ENCODE measurements at regions not wholly inside any gene's neighbourhood (a gene's known extent, or its start where the extent isn't known, plus 50 kb on each side); places are given as distances from the start of the nearest gene placed in this dataset.

DNA sequence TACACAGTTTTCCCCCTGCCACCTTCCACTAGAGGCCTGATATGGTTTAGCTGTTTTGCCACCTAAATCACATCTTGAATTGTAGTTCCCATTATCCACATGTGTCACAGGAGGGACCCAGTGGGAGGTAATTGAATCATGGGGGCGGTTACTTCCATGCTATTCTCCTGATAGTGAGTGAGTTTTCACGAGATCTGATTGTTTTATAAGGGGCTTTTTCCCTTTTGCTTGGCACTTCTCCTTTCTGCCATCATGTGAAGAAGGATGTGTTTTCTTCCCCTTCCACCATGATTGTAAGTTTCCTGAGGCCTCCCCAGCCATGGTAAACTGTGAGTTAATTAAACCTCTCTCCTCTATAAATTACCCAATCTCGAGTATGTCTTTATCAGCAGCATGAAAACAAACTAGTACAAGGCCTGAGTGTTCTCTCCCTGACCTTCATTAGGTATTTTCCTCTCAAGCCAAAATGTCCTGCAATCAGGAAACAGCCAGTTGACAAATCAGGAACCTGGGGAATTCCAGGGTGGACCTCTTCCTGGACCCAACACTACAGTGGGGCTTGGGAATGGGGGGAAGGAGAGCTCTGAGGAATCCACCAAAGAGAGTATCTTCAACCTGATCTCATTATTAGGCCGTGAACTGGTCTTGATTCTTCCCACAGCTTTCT is 129.9 kb downstream of the TXNL1 start:
- TF ChIP-seq BACH2 (CRISPR knock-in tag; IDR thresholded peaks at IDR 0.05; ENCODE audit: borderline replicate concordance) (no peak), ZNF70 (CRISPR knock-in tag; IDR thresholded peaks at IDR 0.05) (no peak), TOX (CRISPR knock-in tag; IDR thresholded peaks at IDR 0.05; ENCODE audit: borderline replicate concordance) (no peak), ESRRG (CRISPR knock-in tag; IDR thresholded peaks at IDR 0.05) (no peak), CSDC2 (CRISPR knock-in tag; IDR thresholded peaks at IDR 0.05) (no peak)
- ATAC-seq: no peak

DNA sequence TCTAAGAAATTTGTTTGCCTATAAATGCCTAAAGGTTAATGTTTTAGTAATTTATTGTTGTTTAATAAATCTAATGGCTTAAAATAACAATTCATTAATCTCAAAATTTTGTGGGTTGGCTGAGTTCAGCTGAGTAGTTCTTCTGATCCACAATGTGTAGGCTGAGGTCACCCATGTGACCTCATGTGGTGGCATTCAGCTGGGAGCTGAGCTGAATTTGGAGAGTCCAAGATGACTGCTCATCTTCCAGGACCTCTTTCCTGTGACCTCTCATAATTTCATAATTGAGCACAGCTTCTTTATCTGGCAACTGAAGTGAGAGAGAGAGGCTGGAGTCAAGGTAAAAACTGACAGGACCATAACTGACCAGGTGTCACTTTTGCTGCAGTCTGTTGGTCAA is 132.4 kb downstream of the TXNL1 start:
- no peak for ATAC-seq
- TF ChIP-seq, protein P1, sequence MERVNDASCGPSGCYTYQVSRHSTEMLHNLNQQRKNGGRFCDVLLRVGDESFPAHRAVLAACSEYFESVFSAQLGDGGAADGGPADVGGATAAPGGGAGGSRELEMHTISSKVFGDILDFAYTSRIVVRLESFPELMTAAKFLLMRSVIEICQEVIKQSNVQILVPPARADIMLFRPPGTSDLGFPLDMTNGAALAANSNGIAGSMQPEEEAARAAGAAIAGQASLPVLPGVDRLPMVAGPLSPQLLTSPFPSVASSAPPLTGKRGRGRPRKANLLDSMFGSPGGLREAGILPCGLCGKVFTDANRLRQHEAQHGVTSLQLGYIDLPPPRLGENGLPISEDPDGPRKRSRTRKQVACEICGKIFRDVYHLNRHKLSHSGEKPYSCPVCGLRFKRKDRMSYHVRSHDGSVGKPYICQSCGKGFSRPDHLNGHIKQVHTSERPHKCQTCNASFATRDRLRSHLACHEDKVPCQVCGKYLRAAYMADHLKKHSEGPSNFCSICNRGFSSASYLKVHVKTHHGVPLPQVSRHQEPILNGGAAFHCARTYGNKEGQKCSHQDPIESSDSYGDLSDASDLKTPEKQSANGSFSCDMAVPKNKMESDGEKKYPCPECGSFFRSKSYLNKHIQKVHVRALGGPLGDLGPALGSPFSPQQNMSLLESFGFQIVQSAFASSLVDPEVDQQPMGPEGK (CRISPR knock-in tag; IDR thresholded peaks at IDR 0.05; ENCODE audit: borderline replicate concordance): no peak
- TF ChIP-seq, protein P2, sequence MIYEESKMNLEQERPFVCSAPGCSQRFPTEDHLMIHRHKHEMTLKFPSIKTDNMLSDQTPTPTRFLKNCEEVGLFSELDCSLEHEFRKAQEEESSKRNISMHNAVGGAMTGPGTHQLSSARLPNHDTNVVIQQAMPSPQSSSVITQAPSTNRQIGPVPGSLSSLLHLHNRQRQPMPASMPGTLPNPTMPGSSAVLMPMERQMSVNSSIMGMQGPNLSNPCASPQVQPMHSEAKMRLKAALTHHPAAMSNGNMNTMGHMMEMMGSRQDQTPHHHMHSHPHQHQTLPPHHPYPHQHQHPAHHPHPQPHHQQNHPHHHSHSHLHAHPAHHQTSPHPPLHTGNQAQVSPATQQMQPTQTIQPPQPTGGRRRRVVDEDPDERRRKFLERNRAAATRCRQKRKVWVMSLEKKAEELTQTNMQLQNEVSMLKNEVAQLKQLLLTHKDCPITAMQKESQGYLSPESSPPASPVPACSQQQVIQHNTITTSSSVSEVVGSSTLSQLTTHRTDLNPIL (CRISPR knock-in tag; IDR thresholded peaks at IDR 0.05; ENCODE audit: low read depth): no peak
- TF ChIP-seq GLIS3 (CRISPR knock-in tag; IDR thresholded peaks at IDR 0.05): no peak
- TF ChIP-seq PPARA (CRISPR knock-in tag; IDR thresholded peaks at IDR 0.05; ENCODE audit: borderline replicate concordance): no peak
- TF ChIP-seq CSDC2 (CRISPR knock-in tag; IDR thresholded peaks at IDR 0.05): no peak
- TF ChIP-seq, protein P3, sequence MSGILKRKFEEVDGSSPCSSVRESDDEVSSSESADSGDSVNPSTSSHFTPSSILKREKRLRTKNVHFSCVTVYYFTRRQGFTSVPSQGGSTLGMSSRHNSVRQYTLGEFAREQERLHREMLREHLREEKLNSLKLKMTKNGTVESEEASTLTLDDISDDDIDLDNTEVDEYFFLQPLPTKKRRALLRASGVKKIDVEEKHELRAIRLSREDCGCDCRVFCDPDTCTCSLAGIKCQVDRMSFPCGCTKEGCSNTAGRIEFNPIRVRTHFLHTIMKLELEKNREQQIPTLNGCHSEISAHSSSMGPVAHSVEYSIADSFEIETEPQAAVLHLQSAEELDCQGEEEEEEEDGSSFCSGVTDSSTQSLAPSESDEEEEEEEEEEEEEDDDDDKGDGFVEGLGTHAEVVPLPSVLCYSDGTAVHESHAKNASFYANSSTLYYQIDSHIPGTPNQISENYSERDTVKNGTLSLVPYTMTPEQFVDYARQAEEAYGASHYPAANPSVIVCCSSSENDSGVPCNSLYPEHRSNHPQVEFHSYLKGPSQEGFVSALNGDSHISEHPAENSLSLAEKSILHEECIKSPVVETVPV (CRISPR knock-in tag; IDR thresholded peaks at IDR 0.05): no peak
- TF ChIP-seq SNAI2 (CRISPR knock-in tag; IDR thresholded peaks at IDR 0.05): no peak
- no peak for TF ChIP-seq TCF4 (CRISPR knock-in tag; IDR thresholded peaks at IDR 0.05; ENCODE audit: borderline replicate concordance)
- no peak for TF ChIP-seq ZNF70 (CRISPR knock-in tag; IDR thresholded peaks at IDR 0.05)
- no peak for TF ChIP-seq RARB (CRISPR knock-in tag; IDR thresholded peaks at IDR 0.05)
- no peak for TF ChIP-seq TOX (CRISPR knock-in tag; IDR thresholded peaks at IDR 0.05; ENCODE audit: borderline replicate concordance)
- TF ChIP-seq ESRRG (CRISPR knock-in tag; IDR thresholded peaks at IDR 0.05): no peak
- TF ChIP-seq ISL1 (CRISPR knock-in tag; IDR thresholded peaks at IDR 0.05): no peak

DNA sequence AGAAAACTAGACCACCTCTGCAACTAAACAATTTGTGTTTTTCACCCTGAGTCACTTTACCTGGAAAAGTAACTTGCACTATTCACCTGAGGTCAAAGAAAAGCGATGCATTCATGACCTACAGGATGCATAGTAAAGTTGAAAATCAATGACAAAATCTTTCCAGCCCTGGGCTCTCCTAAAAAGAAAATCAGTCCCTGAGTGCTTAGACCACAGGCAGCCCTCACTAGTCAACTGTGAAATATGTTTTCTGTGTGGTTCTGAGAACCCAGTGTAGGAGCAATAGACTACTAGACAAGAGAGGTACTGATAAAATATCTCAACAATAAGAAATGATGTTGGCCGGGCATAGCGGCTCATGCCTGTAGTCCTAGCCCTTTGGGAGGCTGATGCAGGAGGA is 133.1 kb downstream of the TXNL1 start:
- no peak for ATAC-seq
- TF ChIP-seq, protein P4, sequence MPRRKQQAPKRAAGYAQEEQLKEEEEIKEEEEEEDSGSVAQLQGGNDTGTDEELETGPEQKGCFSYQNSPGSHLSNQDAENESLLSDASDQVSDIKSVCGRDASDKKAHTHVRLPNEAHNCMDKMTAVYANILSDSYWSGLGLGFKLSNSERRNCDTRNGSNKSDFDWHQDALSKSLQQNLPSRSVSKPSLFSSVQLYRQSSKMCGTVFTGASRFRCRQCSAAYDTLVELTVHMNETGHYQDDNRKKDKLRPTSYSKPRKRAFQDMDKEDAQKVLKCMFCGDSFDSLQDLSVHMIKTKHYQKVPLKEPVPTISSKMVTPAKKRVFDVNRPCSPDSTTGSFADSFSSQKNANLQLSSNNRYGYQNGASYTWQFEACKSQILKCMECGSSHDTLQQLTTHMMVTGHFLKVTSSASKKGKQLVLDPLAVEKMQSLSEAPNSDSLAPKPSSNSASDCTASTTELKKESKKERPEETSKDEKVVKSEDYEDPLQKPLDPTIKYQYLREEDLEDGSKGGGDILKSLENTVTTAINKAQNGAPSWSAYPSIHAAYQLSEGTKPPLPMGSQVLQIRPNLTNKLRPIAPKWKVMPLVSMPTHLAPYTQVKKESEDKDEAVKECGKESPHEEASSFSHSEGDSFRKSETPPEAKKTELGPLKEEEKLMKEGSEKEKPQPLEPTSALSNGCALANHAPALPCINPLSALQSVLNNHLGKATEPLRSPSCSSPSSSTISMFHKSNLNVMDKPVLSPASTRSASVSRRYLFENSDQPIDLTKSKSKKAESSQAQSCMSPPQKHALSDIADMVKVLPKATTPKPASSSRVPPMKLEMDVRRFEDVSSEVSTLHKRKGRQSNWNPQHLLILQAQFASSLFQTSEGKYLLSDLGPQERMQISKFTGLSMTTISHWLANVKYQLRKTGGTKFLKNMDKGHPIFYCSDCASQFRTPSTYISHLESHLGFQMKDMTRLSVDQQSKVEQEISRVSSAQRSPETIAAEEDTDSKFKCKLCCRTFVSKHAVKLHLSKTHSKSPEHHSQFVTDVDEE (CRISPR knock-in tag; IDR thresholded peaks at IDR 0.05): no peak
- TF ChIP-seq GLIS3 (CRISPR knock-in tag; IDR thresholded peaks at IDR 0.05) (no peak), ZFP3 (CRISPR knock-in tag; IDR thresholded peaks at IDR 0.05) (no peak), ZNF70 (CRISPR knock-in tag; IDR thresholded peaks at IDR 0.05) (no peak), OSR1 (CRISPR knock-in tag; IDR thresholded peaks at IDR 0.05) (no peak), BACH2 (CRISPR knock-in tag; IDR thresholded peaks at IDR 0.05; ENCODE audit: borderline replicate concordance) (no peak), CSDC2 (CRISPR knock-in tag; IDR thresholded peaks at IDR 0.05) (no peak), ESRRG (CRISPR knock-in tag; IDR thresholded peaks at IDR 0.05) (no peak)

DNA sequence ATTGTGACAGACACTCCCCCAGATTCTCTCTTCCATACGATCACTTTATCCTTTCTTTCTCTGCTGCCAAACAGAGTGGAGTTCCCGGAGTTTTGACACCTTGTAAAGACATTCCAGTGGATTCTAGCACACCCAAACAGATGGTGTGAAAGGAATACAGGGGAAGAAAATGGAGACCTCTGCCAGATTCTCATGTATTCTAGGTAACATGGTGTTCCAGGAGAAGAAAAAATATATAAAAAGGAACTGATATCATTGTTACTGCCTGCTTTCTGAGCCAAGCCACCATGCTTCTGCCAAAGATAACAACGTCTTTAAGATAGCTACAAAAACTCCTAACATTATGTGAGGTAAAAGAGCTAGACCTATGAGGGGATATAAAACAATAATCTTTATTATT is 136.5 kb downstream of the TXNL1 start:
- ATAC-seq: no peak
- TF ChIP-seq ZFP3 (CRISPR knock-in tag; IDR thresholded peaks at IDR 0.05) (no peak), ARNTL (CRISPR knock-in tag; IDR thresholded peaks at IDR 0.05; ENCODE audit: borderline replicate concordance, low read depth) (no peak)

DNA sequence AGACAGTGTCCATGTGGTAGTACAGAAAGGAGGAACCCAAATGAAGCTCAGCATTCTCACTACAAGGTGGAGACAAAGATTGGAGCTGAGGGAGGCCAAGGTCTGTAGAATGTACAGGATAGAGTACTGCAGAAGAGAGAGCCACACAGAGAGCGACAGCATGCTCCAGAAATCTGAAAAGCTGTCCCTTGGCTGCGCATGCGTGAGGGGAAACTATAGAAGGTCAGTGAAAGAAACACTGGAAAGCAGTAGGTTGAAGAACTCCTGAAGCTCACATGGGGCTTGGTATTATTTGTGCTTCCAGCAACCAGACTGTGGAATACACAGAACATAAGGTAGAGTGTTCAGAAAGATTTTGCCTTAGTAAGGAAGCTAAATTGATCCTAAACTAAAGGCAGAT is 142.5 kb downstream of the TXNL1 start:
- ATAC-seq: no peak
- TF ChIP-seq, protein P2 (CRISPR knock-in tag; IDR thresholded peaks at IDR 0.05; ENCODE audit: low read depth): no peak
- TF ChIP-seq TOX (CRISPR knock-in tag; IDR thresholded peaks at IDR 0.05; ENCODE audit: borderline replicate concordance) (no peak), OSR1 (CRISPR knock-in tag; IDR thresholded peaks at IDR 0.05) (no peak), RARB (CRISPR knock-in tag; IDR thresholded peaks at IDR 0.05) (no peak), GLIS3 (CRISPR knock-in tag; IDR thresholded peaks at IDR 0.05) (no peak), CSDC2 (CRISPR knock-in tag; IDR thresholded peaks at IDR 0.05) (no peak), ARNTL (CRISPR knock-in tag; IDR thresholded peaks at IDR 0.05; ENCODE audit: borderline replicate concordance, low read depth) (no peak), ZC3H10 (CRISPR knock-in tag; IDR thresholded peaks at IDR 0.05) (no peak), ZNF70 (CRISPR knock-in tag; IDR thresholded peaks at IDR 0.05) (no peak), ZFP3 (CRISPR knock-in tag; IDR thresholded peaks at IDR 0.05) (no peak)
- TF ChIP-seq, protein P4 (CRISPR knock-in tag; IDR thresholded peaks at IDR 0.05): no peak

All from SK-N-SH treated with all-trans-retinoic acid at 6 μM for 48 hours (cell line).